ENCODE measurements at regions not wholly inside any gene's neighbourhood (a gene's known extent, or its start where the extent isn't known, plus 50 kb on each side); places are given as distances from the start of the nearest gene placed in this dataset.
"Not testable (repeated sequence)": the region's sequence is repeated elsewhere in the genome, so short reads cannot be mapped to it uniquely, and the experiment has no call there.

GRCh38 chr21:20882462-20883407 lies 115.5 kb upstream of the NCAM2 start:
- no peak for DNase-seq

GRCh38 chr21:20883408-20883800 lies 114.8 kb upstream of the NCAM2 start:
- DNase-seq = no peak

GRCh38 chr21:20902511-20902910 lies 95.7 kb upstream of the NCAM2 start:
- DNase-seq = no peak

- no peak for DNase-seq
These were observed 95.2 kb upstream of the NCAM2 start for GRCh38 chr21:20902998-20903397.

GRCh38 chr21:20927555-20927954 lies 70.7 kb upstream of the NCAM2 start:
- not testable (repeated sequence) for DNase-seq

- no peak for DNase-seq
These were observed 55.7 kb upstream of the NCAM2 start for GRCh38 chr21:20942523-20942922.

GRCh38 chr21:20943561-20943997 lies 54.6 kb upstream of the NCAM2 start:
- DNase-seq = no peak

GRCh38 chr21:20944139-20944538 lies 54.1 kb upstream of the NCAM2 start:
- DNase-seq = no peak

GRCh38 chr21:20946701-20947100 lies 51.5 kb upstream of the NCAM2 start:
- no peak for DNase-seq

All from NCI-H1436 treated with DMSO at 0.1 percent for 48 hours (cell line).